B cell (primary cell): ENCODE measurements at regions not wholly inside any gene's neighbourhood (a gene's known extent, or its start where the extent isn't known, plus 50 kb on each side); places are given as distances from the start of the nearest gene placed in this dataset.

Experiments used
- EZH2 ChIP-seq: IDR thresholded peaks from 2 replicates; pipeline ENCODE4 v1.6.1; 2012; ENCODE audit warnings: borderline replicate concordance, low read depth, mild to moderate bottlenecking, moderate library complexity, low read length; ENCODE audit not compliant: insufficient read depth, poor library complexity, severe bottlenecking
- TF ChIP-seq, protein P1 (sequence below): fragments of 200-600 bp; IDR thresholded peaks from one replicate; pipeline ENCODE4 v1.8.0; 2022; ENCODE audit warnings: antibody characterized with exemption, mild to moderate bottlenecking

DNA sequence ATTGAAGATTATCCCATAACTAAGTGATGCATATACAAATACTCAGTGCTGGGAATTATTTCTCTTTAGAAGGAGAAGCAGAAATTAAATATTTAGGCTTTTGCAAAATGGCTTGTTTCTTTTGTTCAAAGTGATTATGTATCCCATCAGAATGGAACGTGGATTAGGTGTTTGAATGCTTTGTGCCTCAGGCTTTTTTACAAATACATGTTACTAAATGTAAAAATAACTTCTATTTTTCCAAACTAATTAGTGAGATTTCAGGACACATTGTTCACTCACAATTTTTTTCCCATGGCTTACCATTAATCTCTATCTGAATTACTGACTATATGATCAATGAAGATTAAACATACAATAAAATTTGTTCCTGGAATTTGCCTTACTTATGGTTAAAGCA lies 925.9 kb upstream of the CITED2 start:
- TF ChIP-seq, protein P1, sequence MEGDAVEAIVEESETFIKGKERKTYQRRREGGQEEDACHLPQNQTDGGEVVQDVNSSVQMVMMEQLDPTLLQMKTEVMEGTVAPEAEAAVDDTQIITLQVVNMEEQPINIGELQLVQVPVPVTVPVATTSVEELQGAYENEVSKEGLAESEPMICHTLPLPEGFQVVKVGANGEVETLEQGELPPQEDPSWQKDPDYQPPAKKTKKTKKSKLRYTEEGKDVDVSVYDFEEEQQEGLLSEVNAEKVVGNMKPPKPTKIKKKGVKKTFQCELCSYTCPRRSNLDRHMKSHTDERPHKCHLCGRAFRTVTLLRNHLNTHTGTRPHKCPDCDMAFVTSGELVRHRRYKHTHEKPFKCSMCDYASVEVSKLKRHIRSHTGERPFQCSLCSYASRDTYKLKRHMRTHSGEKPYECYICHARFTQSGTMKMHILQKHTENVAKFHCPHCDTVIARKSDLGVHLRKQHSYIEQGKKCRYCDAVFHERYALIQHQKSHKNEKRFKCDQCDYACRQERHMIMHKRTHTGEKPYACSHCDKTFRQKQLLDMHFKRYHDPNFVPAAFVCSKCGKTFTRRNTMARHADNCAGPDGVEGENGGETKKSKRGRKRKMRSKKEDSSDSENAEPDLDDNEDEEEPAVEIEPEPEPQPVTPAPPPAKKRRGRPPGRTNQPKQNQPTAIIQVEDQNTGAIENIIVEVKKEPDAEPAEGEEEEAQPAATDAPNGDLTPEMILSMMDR = no peak
- no peak for TF ChIP-seq EZH2
